Activated CD8-positive, alpha-beta T cell treated with anti-CD3 and anti-CD28 coated beads for 36 hours (primary cell): ENCODE measurements at regions not wholly inside any gene's neighbourhood (a gene's known extent, or its start where the extent isn't known, plus 50 kb on each side); places are given as distances from the start of the nearest gene placed in this dataset.

Experiments
- ATAC-seq: fragments of 200-7000 bp; cut with Tn5 transposase; one replicate; pipeline ENCODE4 v1.10.0; 2021; ENCODE audit warnings: mild to moderate bottlenecking, moderate library complexity
- CTCF ChIA-PET: fragments of 350-600 bp; sonication (Branson Sonifier 250); formaldehyde crosslinking; loops from one replicate; lab custom pipeline; 2021; ENCODE audit warnings: antibody characterized with exemption; lab: Charles Lee
- POLR2A ChIA-PET: fragments of 350-600 bp; sonication (Branson Sonifier 250); formaldehyde crosslinking; loops from one replicate; lab custom pipeline; 2021; ENCODE audit warnings: antibody characterized with exemption; lab: Charles Lee
- DNase-seq: peaks from one replicate; pipeline ENCODE4 v3.0.0-alpha.2; 2020
- H3K27ac Mint-ChIP-seq: one replicate; pipeline ENCODE4 v1.8.0; 2021; ENCODE audit warnings: mild to moderate bottlenecking, mixed read lengths
- H3K27me3 Mint-ChIP-seq: one replicate; pipeline ENCODE4 v1.8.0; 2021; ENCODE audit warnings: mixed read lengths
- H3K36me3 Mint-ChIP-seq: one replicate; pipeline ENCODE4 v1.8.0; 2021; ENCODE audit warnings: low read depth, mixed read lengths
- H3K4me1 Mint-ChIP-seq: one replicate; pipeline ENCODE4 v1.8.0; 2021; ENCODE audit warnings: low read depth, mixed read lengths
- H3K4me3 Mint-ChIP-seq: one replicate; pipeline ENCODE4 v1.8.0; 2021; ENCODE audit warnings: mild to moderate bottlenecking, moderate library complexity, mixed read lengths
- H3K9me3 Mint-ChIP-seq: one replicate; pipeline ENCODE4 v1.8.0; 2021; ENCODE audit warnings: mixed read lengths
- CTCF ChIP-seq: fragments of 200-600 bp; IDR thresholded peaks from one replicate; pipeline ENCODE4 v1.8.0; 2022; ENCODE audit warnings: antibody characterized with exemption, mild to moderate bottlenecking
- intact Hi-C: fragments of 100-400 bp; cut with micrococcal nuclease; formaldehyde crosslinking; loops from one replicate; pipeline ENCODE4 v1.10.0; 2022

GRCh38 chrX:12021698-12022097 lies 116.6 kb upstream of the FRMPD4 start:
- CTCF ChIA-PET: no interaction called here
- Mint-ChIP-seq H3K27ac (no peak overlapping the region), H3K9me3 (no peaks in the 10 kb centered on the region), H3K4me1 (no peaks in the 10 kb centered on the region), H3K27me3 (peaks cover 7% of the 10 kb centered on the region), H3K36me3 (no peaks in the 10 kb centered on the region), H3K4me3 (no peak overlapping the region)
- intact Hi-C loops: no loop called here
- DNase-seq (no peak), ATAC-seq (no peak)
- POLR2A ChIA-PET: no interaction called here
- TF ChIP-seq CTCF: no peak

DNA sequence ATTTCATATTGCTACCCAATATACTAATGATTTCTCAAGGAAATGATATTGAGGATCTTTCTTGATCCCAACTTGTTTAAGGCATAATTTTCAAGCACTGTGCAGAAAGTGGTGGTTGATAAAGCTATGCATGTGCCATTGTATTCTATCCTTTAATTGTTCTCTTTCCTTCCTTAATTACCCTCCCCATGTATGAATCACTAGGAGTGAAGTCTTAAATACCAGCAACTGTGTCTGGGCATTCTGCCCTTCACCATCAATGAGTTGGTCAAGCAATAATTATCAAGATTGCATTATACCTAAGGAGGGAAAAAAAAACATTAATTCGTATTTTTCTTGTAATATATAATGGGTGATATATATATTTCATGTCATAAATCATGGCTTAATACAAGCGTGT lies 111.8 kb upstream of the FRMPD4 start:
- Mint-ChIP-seq H3K9me3 (no peaks in the 10 kb centered on the region), H3K4me3 (no peak overlapping the region), H3K4me1 (no peaks in the 10 kb centered on the region), H3K27ac (no peak overlapping the region), H3K27me3 (peaks cover 8% of the 10 kb centered on the region), H3K36me3 (no peaks in the 10 kb centered on the region)
- ChIA-PET CTCF (no interaction called here), POLR2A (no interaction called here)
- no peak for TF ChIP-seq CTCF
- intact Hi-C loops: no loop called here
- ATAC-seq: no peak
- no peak for DNase-seq

- H3K4me3 Mint-ChIP-seq: no peak overlapping the region
- H3K27me3 Mint-ChIP-seq: peaks cover 4% of the 10 kb centered on the region
- no peaks in the 10 kb centered on the region for H3K36me3 Mint-ChIP-seq
- ChIA-PET CTCF (no interaction called here), POLR2A (no interaction called here)
- H3K9me3 Mint-ChIP-seq: no peaks in the 10 kb centered on the region
- no peak overlapping the region for H3K27ac Mint-ChIP-seq
- intact Hi-C loops: no loop called here
- no peaks in the 10 kb centered on the region for H3K4me1 Mint-ChIP-seq
- ATAC-seq: no peak
- TF ChIP-seq CTCF: no peak
- DNase-seq: no peak
Observed at GRCh38 chrX:12032082-12032481, 106.2 kb upstream of the FRMPD4 start.

GRCh38 chrX:12034741-12035140 lies 103.5 kb upstream of the FRMPD4 start:
- Mint-ChIP-seq H3K9me3 (no peaks in the 10 kb centered on the region), H3K27ac (no peak overlapping the region), H3K27me3 (peaks cover 1% of the 10 kb centered on the region), H3K4me3 (no peak overlapping the region), H3K36me3 (no peaks in the 10 kb centered on the region), H3K4me1 (no peaks in the 10 kb centered on the region)
- ChIA-PET POLR2A (interaction anchor here (0.7 kb wide), 1 partner anchor 571 kb away, joined by 3 read pairs; no protein-coding TSS in a partner anchor), CTCF (no interaction called here)
- intact Hi-C loops: no loop called here
- TF ChIP-seq CTCF: no peak
- DNase-seq: no peak
- ATAC-seq: no peak

GRCh38 chrX:12042615-12043014 lies 95.7 kb upstream of the FRMPD4 start:
- Mint-ChIP-seq H3K4me3 (no peak overlapping the region), H3K27me3 (no peaks in the 10 kb centered on the region), H3K4me1 (no peaks in the 10 kb centered on the region), H3K27ac (no peak overlapping the region), H3K36me3 (no peaks in the 10 kb centered on the region), H3K9me3 (no peaks in the 10 kb centered on the region)
- no peak for ATAC-seq
- TF ChIP-seq CTCF: no peak
- intact Hi-C loops: no loop called here
- CTCF ChIA-PET: no interaction called here
- POLR2A ChIA-PET: no interaction called here
- DNase-seq: no peak
